Suprapubic skin (tissue), 4 donors: ENCODE measurements at regions not wholly inside any gene's neighbourhood (a gene's known extent, or its start where the extent isn't known, plus 50 kb on each side); places are given as distances from the start of the nearest gene placed in this dataset.

ENCODE experiments used
- DNase-seq, 2 donors: peaks; one replicate each; pipeline ENCODE4 v3.0.0-alpha.2; 2019; ENCODE audit warnings: low spot score in 2 of 2
- H3K27ac ChIP-seq: fragments of 200-600 bp; sonication (generic); one replicate; pipeline ENCODE4 v1.5.1; 2019
- H3K27me3 ChIP-seq: fragments of 200-600 bp; sonication (generic); one replicate; pipeline ENCODE4 v1.5.1; 2019
- H3K36me3 ChIP-seq: fragments of 200-600 bp; sonication (generic); one replicate; pipeline ENCODE4 v1.5.1; 2019
- H3K4me1 ChIP-seq: fragments of 200-600 bp; sonication (generic); one replicate; pipeline ENCODE4 v1.5.1; 2019
- H3K4me3 ChIP-seq: fragments of 200-600 bp; sonication (generic); one replicate; pipeline ENCODE4 v1.5.1; 2019; ENCODE audit warnings: mild to moderate bottlenecking
- H3K9me3 ChIP-seq: fragments of 200-600 bp; sonication (generic); one replicate; pipeline ENCODE4 v1.5.1; 2019
- EP300 ChIP-seq: sonication (generic); formaldehyde crosslinking; IDR thresholded peaks from one replicate; pipeline ENCODE4 v1.6.1; 2017; ENCODE audit warnings: antibody characterized with exemption
- POLR2A ChIP-seq, 2 donors: fragments of 450-650 bp; IDR thresholded peaks; one replicate each; pipeline ENCODE4 v1.6.1; 2017; ENCODE audit warnings: antibody characterized with exemption in 2 of 2, mild to moderate bottlenecking in 2 of 2, moderate library complexity in 2 of 2
- POLR2AphosphoS5 ChIP-seq, 3 donors: sonication (generic); formaldehyde crosslinking; IDR thresholded peaks; one replicate each; pipeline ENCODE4 v1.6.1; 2017; ENCODE audit warnings: antibody characterized with exemption in 3 of 3
- WGBS: methylation state at CpG from one replicate; pipeline ENCODE4 v1.1.5; 2018; 5-methylcytosine and 5-hydroxymethylcytosine counted together
- TF ChIP-seq, protein P1 (sequence below), 2 donors: fragments of 200-600 bp in 1 of 2; fragments of 450-650 bp in 1 of 2; sonication (generic) in 1 of 2; IDR thresholded peaks; one replicate each; pipeline ENCODE4 v1.5.1; 2016 to 2019; ENCODE audit warnings: antibody characterized with exemption in 2 of 2, mild to moderate bottlenecking in 1 of 2, moderate library complexity in 1 of 2

DNA sequence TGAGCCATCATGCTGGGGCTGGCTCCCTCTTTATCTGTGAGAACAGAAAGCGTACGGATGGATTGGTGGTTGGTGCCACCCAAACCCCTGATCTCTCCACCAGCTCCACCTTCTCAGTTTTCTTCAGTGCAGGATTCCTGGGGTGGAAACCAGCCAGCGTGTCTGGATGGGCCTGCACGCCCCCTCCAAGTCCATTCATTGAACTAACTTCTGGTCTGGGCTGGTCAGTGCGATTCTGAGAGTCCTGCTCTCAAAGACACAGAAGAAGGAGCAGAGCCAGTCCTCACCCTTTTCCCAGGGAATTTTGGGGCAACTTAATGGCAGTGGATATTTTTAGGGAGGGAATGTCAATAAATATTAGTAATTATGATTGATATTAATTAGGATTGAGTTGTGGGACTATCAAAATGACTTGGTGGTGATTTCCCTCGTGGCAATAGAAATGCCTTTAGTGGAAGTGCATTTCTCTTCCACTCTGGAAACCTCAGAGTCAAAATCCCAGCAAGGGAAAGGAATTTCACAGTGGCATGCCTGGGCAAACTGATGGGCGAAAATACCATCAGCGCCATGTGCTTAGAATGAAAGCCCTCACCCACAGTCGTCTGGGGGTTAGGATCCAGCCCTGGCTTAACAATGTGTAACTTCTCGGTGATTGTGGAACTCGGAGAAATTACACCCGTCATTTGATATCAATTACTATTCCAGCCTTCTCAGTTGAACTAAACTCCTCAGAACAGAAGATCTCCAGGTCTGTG, 69.3 kb upstream of the EEPD1 start:
- TF ChIP-seq EP300 = no peak
- TF ChIP-seq, protein P1, sequence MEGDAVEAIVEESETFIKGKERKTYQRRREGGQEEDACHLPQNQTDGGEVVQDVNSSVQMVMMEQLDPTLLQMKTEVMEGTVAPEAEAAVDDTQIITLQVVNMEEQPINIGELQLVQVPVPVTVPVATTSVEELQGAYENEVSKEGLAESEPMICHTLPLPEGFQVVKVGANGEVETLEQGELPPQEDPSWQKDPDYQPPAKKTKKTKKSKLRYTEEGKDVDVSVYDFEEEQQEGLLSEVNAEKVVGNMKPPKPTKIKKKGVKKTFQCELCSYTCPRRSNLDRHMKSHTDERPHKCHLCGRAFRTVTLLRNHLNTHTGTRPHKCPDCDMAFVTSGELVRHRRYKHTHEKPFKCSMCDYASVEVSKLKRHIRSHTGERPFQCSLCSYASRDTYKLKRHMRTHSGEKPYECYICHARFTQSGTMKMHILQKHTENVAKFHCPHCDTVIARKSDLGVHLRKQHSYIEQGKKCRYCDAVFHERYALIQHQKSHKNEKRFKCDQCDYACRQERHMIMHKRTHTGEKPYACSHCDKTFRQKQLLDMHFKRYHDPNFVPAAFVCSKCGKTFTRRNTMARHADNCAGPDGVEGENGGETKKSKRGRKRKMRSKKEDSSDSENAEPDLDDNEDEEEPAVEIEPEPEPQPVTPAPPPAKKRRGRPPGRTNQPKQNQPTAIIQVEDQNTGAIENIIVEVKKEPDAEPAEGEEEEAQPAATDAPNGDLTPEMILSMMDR (IDR thresholded peaks at IDR 0.05) = no peak
- TF ChIP-seq POLR2AphosphoS5 (IDR thresholded peaks at IDR 0.05) = no peak
- no peak for TF ChIP-seq POLR2A (IDR thresholded peaks at IDR 0.05)
- Histone ChIP-seq H3K36me3 (no peaks in the 10 kb centered on the region), H3K27ac (no peak overlapping the region), H3K27me3 (no peaks in the 10 kb centered on the region), H3K4me1 (no peaks in the 10 kb centered on the region), H3K9me3 (no peaks in the 10 kb centered on the region), H3K4me3 (no peak overlapping the region)
- no peak for DNase-seq
- WGBS = 84% methylated on average over 12 of the region's 12 CpGs

DNA sequence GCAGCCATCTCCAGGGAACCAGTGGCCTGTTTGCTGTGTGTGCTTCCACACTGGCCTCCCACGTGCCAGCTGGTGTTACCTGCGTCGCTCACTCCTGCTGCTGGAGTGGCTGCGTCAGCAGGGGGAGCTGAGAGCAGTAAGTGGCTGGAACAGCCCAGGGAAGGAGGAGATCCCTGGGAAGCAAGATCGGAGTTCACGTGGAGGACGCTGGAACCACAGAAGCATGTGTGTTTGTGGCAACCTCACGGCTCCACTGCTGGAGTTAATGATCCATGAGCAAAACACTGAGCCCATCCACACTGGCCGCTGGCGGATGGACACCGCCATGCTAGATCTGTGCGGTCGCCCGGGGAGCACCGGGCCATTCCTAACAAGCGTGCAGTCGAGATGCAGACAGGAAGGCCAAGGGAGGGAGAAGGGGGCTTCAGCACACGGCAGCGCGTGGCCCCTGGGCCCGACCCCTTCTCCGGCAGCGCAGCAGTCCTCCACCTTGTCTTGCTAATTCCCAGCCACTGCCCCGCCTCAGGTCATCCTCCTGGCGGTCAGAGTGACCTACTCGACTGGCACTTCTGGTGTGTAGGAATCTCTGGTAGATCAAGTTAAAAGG, 68.5 kb upstream of the EEPD1 start:
- no peak for TF ChIP-seq POLR2AphosphoS5 (IDR thresholded peaks at IDR 0.05)
- no peak for TF ChIP-seq POLR2A (IDR thresholded peaks at IDR 0.05)
- TF ChIP-seq, protein P1 (IDR thresholded peaks at IDR 0.05) = no peak
- no peak for TF ChIP-seq EP300
- peaks cover 4% of the 10 kb centered on the region for H3K4me1 ChIP-seq
- WGBS = 76% methylated on average over 17 of the region's 26 CpGs
- DNase-seq = no peak
- no peaks in the 10 kb centered on the region for H3K9me3 ChIP-seq
- H3K27ac ChIP-seq = no peak overlapping the region
- H3K36me3 ChIP-seq = no peaks in the 10 kb centered on the region
- no peaks in the 10 kb centered on the region for H3K27me3 ChIP-seq
- H3K4me3 ChIP-seq = no peak overlapping the region

DNA sequence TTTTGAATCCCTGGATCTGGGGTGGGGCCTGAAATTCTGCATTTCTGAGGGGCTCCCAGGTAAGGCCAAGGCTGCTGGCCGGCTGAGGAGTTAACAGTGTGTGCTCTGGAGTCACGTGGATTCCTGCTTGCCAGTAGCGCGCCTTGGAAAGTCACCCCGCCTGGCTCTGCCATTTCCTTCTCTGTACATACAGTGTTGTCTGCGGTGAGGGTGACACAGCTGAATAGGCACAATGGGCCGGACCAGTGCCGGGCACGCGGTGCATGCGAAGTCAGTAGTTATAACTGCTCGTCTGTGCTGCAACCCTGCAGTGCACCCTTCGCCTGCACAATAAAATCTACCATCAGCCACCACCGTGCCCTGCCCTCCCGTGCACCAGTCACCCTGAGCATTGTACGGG, 68.0 kb upstream of the EEPD1 start:
- TF ChIP-seq, protein P1 (IDR thresholded peaks at IDR 0.05) = no peak
- no peak for TF ChIP-seq POLR2AphosphoS5 (IDR thresholded peaks at IDR 0.05)
- no peak for TF ChIP-seq EP300
- no peak for TF ChIP-seq POLR2A (IDR thresholded peaks at IDR 0.05)
- Histone ChIP-seq H3K27ac (no peak overlapping the region), H3K4me1 (peaks cover 4% of the 10 kb centered on the region), H3K36me3 (no peaks in the 10 kb centered on the region), H3K9me3 (no peaks in the 10 kb centered on the region), H3K27me3 (no peaks in the 10 kb centered on the region), H3K4me3 (no peak overlapping the region)
- WGBS = 92% methylated on average over 16 of the region's 16 CpGs
- no peak for DNase-seq

DNA sequence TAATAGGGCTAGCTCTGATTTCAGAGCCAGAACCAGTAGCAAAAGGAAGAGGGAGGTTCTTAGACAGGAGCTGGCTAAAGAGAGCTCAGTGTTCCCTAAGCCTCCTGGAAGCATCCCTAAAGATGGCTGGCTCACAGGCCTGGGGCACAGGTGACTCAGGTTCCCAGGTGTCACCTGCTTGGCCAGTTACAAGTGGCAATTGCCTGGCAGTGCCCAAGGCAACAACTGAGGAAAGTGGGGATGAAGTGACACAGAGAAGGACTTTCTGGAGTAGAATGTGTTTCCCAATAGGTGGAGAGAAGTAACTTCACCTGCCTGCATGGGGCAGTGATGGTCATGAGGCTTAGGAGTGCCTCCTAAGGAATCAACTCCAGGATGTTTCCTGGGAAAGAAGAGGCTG, 66.5 kb upstream of the EEPD1 start:
- Histone ChIP-seq H3K9me3 (no peaks in the 10 kb centered on the region), H3K27me3 (no peaks in the 10 kb centered on the region), H3K4me1 (peaks cover 4% of the 10 kb centered on the region), H3K27ac (no peak overlapping the region), H3K4me3 (no peak overlapping the region), H3K36me3 (no peaks in the 10 kb centered on the region)
- DNase-seq = no peak
- TF ChIP-seq POLR2AphosphoS5 (IDR thresholded peaks at IDR 0.05) (no peak), EP300 (no peak), POLR2A (IDR thresholded peaks at IDR 0.05) (no peak)
- TF ChIP-seq, protein P1 (IDR thresholded peaks at IDR 0.05) = no peak

DNA sequence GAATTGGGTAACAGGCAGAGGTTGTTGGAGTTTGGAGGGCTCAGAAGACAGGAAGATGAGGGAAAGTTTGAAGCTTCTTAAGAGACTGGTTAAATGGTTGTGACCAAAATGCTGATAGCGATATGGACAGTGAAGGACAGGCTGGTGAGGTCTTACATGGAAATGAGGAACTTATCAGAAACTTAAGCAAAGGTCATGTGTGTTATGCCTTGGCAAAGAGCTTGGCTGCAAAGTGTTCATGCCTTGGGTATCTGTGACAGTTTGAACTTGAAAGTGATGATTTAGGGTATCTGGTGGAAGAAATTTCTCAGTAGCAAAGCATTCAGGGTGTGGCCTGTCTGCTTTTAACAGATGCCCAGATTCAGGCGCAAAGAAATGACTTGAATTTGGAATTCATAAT, 64.5 kb upstream of the EEPD1 start:
- no peak for TF ChIP-seq EP300
- TF ChIP-seq, protein P1 (IDR thresholded peaks at IDR 0.05) = no peak
- TF ChIP-seq POLR2A (IDR thresholded peaks at IDR 0.05) = no peak
- Histone ChIP-seq H3K4me3 (no peak overlapping the region), H3K27ac (no peak overlapping the region), H3K4me1 (peaks cover 8% of the 10 kb centered on the region), H3K27me3 (no peaks in the 10 kb centered on the region), H3K9me3 (no peaks in the 10 kb centered on the region), H3K36me3 (no peaks in the 10 kb centered on the region)
- WGBS = 68% methylated on average over 2 of the region's 2 CpGs
- no peak for DNase-seq
